ENCODE measurements at regions not wholly inside any gene's neighbourhood (a gene's known extent, or its start where the extent isn't known, plus 50 kb on each side); places are given as distances from the start of the nearest gene placed in this dataset.

DNA sequence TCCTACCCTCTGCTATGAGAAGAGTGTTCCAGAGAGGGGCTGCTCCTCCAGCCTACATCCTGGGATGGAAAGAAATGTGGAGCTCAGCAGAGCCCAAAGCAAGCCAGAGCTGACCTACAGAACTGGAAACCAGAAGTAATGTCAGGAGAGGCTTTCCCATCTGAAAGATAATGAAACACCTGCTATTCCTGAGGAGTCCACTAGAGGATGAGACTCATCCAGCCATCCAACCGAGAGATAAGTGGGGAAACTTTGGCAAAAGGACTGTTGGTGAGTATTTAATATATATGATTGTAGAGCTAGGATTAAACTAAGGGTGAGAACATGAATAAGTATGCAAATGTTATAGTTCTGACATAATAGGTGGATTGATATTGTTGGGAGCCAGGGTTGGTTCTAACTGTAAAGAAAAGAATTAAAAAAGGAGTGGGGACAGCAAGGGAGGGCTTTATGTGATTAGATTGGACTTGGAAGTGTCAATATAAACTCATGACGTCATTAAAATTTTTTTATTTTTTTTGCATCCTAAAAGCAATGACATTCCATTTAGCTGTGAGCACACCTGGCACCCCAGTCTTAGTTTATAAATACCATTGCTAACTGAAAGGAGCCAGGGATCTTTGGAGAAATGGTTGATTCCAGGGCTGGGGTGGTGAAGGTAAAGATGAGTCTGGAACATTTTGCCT, 312.8 kb upstream of the NFE2L3 start:
- DNase-seq (ENCODE audit: low spot score): no peak
- Mint-ChIP-seq H3K36me3 (ENCODE audit: low read depth) (no peaks in the 10 kb centered on the region), H3K9me3 (no peaks in the 10 kb centered on the region), H3K27ac (no peak overlapping the region), H3K4me3 (ENCODE audit: low read depth) (no peak overlapping the region), H3K4me1 (ENCODE audit: low read depth) (no peaks in the 10 kb centered on the region), H3K27me3 (ENCODE audit: low read depth) (peaks cover 15% of the 10 kb centered on the region)
- intact Hi-C loops (cut with micrococcal nuclease): no loop called here

- Mint-ChIP-seq H3K4me3 (ENCODE audit: low read depth) (no peak overlapping the region), H3K4me1 (ENCODE audit: low read depth) (no peaks in the 10 kb centered on the region), H3K27me3 (ENCODE audit: low read depth) (peaks cover 18% of the 10 kb centered on the region), H3K9me3 (no peaks in the 10 kb centered on the region), H3K36me3 (ENCODE audit: low read depth) (no peaks in the 10 kb centered on the region), H3K27ac (no peak overlapping the region)
- intact Hi-C loops (cut with micrococcal nuclease): no loop called here
- DNase-seq (ENCODE audit: low spot score): no peak
These were observed 311.7 kb upstream of the NFE2L3 start for GRCh38 chr7:25840209-25840792.

DNA sequence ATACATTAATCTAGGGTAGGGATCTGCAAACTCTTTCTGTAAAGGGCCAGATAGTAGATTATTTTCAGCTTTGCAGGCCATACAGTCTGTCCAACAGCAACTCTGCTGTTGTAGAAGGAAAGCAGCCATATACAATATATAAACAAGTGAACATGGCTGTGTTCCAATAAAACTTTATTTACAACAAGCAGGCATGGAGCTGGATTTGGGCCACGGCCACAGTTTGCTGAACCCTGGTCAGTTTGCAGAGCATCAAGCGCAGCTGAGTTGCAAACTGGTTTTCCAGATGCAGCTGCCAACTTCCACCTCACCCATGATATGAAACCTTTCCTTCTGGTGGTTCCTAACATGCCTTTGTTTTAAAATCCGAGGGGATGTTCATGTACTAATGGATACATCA, 310.4 kb upstream of the NFE2L3 start:
- no peaks in the 10 kb centered on the region for H3K4me1 Mint-ChIP-seq (ENCODE audit: low read depth)
- DNase-seq (ENCODE audit: low spot score): no peak
- H3K27ac Mint-ChIP-seq: no peak overlapping the region
- no peaks in the 10 kb centered on the region for H3K9me3 Mint-ChIP-seq
- H3K36me3 Mint-ChIP-seq (ENCODE audit: low read depth): no peaks in the 10 kb centered on the region
- peaks cover 20% of the 10 kb centered on the region for H3K27me3 Mint-ChIP-seq (ENCODE audit: low read depth)
- intact Hi-C loops (cut with micrococcal nuclease): no loop called here
- no peak overlapping the region for H3K4me3 Mint-ChIP-seq (ENCODE audit: low read depth)

DNA sequence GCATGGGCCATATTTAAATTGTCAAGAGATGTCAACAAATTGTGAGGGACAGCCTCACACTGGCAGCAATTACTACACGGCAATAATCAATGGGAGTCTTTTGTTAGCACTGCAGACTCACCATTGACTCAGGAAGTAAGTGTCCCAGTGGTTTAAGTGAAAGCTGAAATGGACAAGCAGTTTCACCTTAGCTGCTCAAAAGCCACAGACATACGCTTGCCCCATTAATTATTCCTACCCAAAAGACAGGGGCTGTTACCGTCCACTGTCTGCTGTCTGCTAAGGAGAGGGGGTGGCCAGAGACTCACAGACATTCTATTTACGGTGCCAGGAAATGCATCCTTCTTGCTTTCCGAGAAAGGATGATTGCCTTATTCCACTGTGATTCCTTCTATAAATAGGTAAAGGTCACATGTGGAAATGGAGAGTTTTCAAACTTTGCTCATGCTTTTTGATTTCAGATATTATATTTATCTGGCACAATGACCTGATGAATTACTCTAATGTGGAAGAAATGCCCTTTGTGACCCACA, 309.7 kb upstream of the NFE2L3 start:
- intact Hi-C loops (cut with micrococcal nuclease): no loop called here
- no peaks in the 10 kb centered on the region for H3K9me3 Mint-ChIP-seq
- peaks cover 20% of the 10 kb centered on the region for H3K27me3 Mint-ChIP-seq (ENCODE audit: low read depth)
- no peak for DNase-seq (ENCODE audit: low spot score)
- H3K36me3 Mint-ChIP-seq (ENCODE audit: low read depth): no peaks in the 10 kb centered on the region
- H3K27ac Mint-ChIP-seq: no peak overlapping the region
- H3K4me1 Mint-ChIP-seq (ENCODE audit: low read depth): no peaks in the 10 kb centered on the region
- H3K4me3 Mint-ChIP-seq (ENCODE audit: low read depth): no peak overlapping the region

DNA sequence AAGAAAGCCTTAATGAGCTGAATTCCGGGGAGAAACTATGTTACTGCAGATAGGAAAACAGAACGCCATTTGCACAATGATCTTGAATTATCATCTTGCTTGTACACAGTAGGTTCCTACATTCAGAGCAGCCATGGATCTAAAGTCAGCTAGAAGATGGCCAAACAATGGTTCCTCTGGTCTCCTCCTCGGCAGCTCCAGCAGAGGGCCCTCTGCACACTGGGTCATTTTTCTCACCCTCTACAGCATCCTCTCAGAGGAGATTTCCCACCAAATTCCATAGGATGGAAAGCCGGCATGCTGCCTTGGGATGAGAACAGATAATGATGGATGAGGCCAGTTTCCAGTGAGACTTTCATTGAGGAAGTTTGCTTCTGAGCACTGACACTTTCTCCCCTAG, 308.5 kb upstream of the NFE2L3 start:
- H3K27ac Mint-ChIP-seq: no peak overlapping the region
- intact Hi-C loops (cut with micrococcal nuclease): no loop called here
- no peaks in the 10 kb centered on the region for H3K4me1 Mint-ChIP-seq (ENCODE audit: low read depth)
- H3K4me3 Mint-ChIP-seq (ENCODE audit: low read depth): no peak overlapping the region
- DNase-seq (ENCODE audit: low spot score): no peak
- H3K9me3 Mint-ChIP-seq: no peaks in the 10 kb centered on the region
- no peaks in the 10 kb centered on the region for H3K36me3 Mint-ChIP-seq (ENCODE audit: low read depth)
- H3K27me3 Mint-ChIP-seq (ENCODE audit: low read depth): peaks cover 19% of the 10 kb centered on the region

- H3K36me3 Mint-ChIP-seq (ENCODE audit: low read depth): no peaks in the 10 kb centered on the region
- H3K27ac Mint-ChIP-seq: no peak overlapping the region
- no peaks in the 10 kb centered on the region for H3K4me1 Mint-ChIP-seq (ENCODE audit: low read depth)
- DNase-seq (ENCODE audit: low spot score): no peak
- intact Hi-C loops (cut with micrococcal nuclease): no loop called here
- no peak overlapping the region for H3K4me3 Mint-ChIP-seq (ENCODE audit: low read depth)
- peaks cover 20% of the 10 kb centered on the region for H3K27me3 Mint-ChIP-seq (ENCODE audit: low read depth)
- no peaks in the 10 kb centered on the region for H3K9me3 Mint-ChIP-seq
These were observed 307.7 kb upstream of the NFE2L3 start for GRCh38 chr7:25844102-25844870.

- intact Hi-C loops (cut with micrococcal nuclease): no loop called here
- Mint-ChIP-seq H3K4me3 (ENCODE audit: low read depth) (no peak overlapping the region), H3K36me3 (ENCODE audit: low read depth) (no peaks in the 10 kb centered on the region), H3K27me3 (ENCODE audit: low read depth) (peaks cover 29% of the 10 kb centered on the region), H3K9me3 (no peaks in the 10 kb centered on the region), H3K4me1 (ENCODE audit: low read depth) (no peaks in the 10 kb centered on the region), H3K27ac (no peak overlapping the region)
- no peak for DNase-seq (ENCODE audit: low spot score)
These were observed 306.5 kb upstream of the NFE2L3 start for GRCh38 chr7:25845464-25845863.

GRCh38 chr7:25846722-25847121, 305.3 kb upstream of the NFE2L3 start:
- Mint-ChIP-seq H3K9me3 (no peaks in the 10 kb centered on the region), H3K36me3 (ENCODE audit: low read depth) (no peaks in the 10 kb centered on the region), H3K27ac (no peak overlapping the region), H3K4me1 (ENCODE audit: low read depth) (peaks cover 3% of the 10 kb centered on the region), H3K27me3 (ENCODE audit: low read depth) (peaks cover 37% of the 10 kb centered on the region), H3K4me3 (ENCODE audit: low read depth) (no peak overlapping the region)
- DNase-seq (ENCODE audit: low spot score): no peak
- intact Hi-C loops (cut with micrococcal nuclease): no loop called here

DNA sequence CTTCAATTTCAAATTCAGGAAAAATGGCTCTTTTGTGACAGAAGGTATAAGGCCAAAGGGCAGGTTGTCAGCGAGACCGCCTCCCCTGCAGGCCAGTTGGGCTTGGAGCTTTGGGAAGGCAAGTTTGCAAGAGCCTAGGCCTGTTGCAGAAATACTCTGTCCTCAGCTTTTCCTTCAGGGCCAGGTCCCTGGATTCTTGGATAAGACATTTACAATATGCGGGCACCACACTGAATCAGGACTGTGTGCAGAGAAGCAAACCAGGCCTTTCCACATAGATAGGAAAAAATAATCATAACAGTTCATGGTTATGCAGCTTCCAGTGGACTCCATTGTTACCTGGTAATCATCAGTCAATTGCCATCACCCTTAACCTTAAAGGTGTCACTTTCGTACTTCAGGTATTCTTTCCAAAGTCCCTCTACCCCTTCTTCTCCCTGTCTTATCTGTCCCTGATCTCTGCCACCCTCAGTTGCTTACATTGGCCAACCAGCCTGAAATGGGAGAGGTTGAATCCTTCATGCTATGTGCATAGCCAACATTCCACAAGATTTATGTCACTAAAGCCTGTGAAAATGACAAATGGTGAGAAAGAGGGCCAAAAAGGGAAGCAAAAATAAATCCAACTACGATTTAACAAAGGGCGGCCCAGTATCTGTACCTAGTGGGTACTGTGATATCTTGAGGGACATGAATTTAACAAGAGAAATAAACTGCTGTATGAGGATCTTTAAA, 304.5 kb upstream of the NFE2L3 start:
- H3K4me1 Mint-ChIP-seq (ENCODE audit: low read depth): peaks cover 6% of the 10 kb centered on the region
- DNase-seq (ENCODE audit: low spot score): no peak
- H3K36me3 Mint-ChIP-seq (ENCODE audit: low read depth): no peaks in the 10 kb centered on the region
- no peak overlapping the region for H3K27ac Mint-ChIP-seq
- peaks cover 38% of the 10 kb centered on the region for H3K27me3 Mint-ChIP-seq (ENCODE audit: low read depth)
- no peak overlapping the region for H3K4me3 Mint-ChIP-seq (ENCODE audit: low read depth)
- no peaks in the 10 kb centered on the region for H3K9me3 Mint-ChIP-seq
- intact Hi-C loops (cut with micrococcal nuclease): no loop called here

- Mint-ChIP-seq H3K4me3 (ENCODE audit: low read depth) (no peak overlapping the region), H3K36me3 (ENCODE audit: low read depth) (no peaks in the 10 kb centered on the region), H3K27ac (no peak overlapping the region), H3K27me3 (ENCODE audit: low read depth) (peaks cover 48% of the 10 kb centered on the region), H3K4me1 (ENCODE audit: low read depth) (peaks cover 14% of the 10 kb centered on the region), H3K9me3 (no peaks in the 10 kb centered on the region)
- intact Hi-C loops (cut with micrococcal nuclease): loop anchor here (5.0 kb wide), 1 partner anchor 452 kb away; no protein-coding TSS in a partner anchor
- no peak for DNase-seq (ENCODE audit: low spot score)
These were observed 302.4 kb upstream of the NFE2L3 start for GRCh38 chr7:25849500-25850184.

- Mint-ChIP-seq H3K27ac (no peak overlapping the region), H3K4me3 (ENCODE audit: low read depth) (no peak overlapping the region), H3K36me3 (ENCODE audit: low read depth) (no peaks in the 10 kb centered on the region), H3K27me3 (ENCODE audit: low read depth) (peaks cover 45% of the 10 kb centered on the region), H3K4me1 (ENCODE audit: low read depth) (peaks cover 17% of the 10 kb centered on the region), H3K9me3 (no peaks in the 10 kb centered on the region)
- intact Hi-C loops (cut with micrococcal nuclease): loop anchor here (5.0 kb wide), 1 partner anchor 453 kb away; no protein-coding TSS in a partner anchor
- no peak for DNase-seq (ENCODE audit: low spot score)
These were observed 301.8 kb upstream of the NFE2L3 start for GRCh38 chr7:25850216-25850615.

DNA sequence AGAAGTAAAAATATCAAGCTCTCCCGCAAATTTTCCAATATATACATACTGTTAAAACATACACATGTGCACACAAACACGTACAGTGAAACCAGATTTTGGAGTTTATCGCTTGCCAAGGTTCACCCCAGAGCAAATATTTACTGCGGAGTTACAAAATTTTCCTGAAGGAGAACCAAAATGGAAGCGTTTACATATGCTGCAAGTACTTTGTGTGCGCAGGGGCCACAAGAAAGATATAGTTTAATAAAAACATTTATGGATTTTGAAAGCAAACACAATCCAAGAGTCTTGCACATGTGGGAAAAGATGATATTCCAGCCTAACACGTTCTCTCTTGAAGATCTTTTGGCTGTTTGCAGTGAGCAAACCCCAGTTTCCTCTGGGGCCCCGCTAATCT, 301.3 kb upstream of the NFE2L3 start:
- Mint-ChIP-seq H3K27me3 (ENCODE audit: low read depth) (peaks cover 43% of the 10 kb centered on the region), H3K4me3 (ENCODE audit: low read depth) (no peak overlapping the region)

More for the DNA sequence above, 301.3 kb upstream of the NFE2L3 start:
- no peak overlapping the region for H3K27ac Mint-ChIP-seq
- H3K9me3 Mint-ChIP-seq: no peaks in the 10 kb centered on the region
- no peaks in the 10 kb centered on the region for H3K36me3 Mint-ChIP-seq (ENCODE audit: low read depth)
- intact Hi-C loops (cut with micrococcal nuclease): loop anchor here (1.0 to 5.0 kb wide), 2 partner anchors 284 to 453 kb away; no protein-coding TSS in a partner anchor
- DNase-seq (ENCODE audit: low spot score): no peak
- H3K4me1 Mint-ChIP-seq (ENCODE audit: low read depth): peaks cover 21% of the 10 kb centered on the region

All from activated T-helper 2 cell treated with anti-CD3 and anti-CD28 coated beads, Interferon-gamma antibody, Interleukin-2, Interleukin-4, amounts not matched to agents 10 μg/mL and 5 μg/mL and 100 μg/mL, durations not matched to agents 14 hours and 24 hours and 36 hours (primary cell).